GM13977 (cell line): ENCODE measurements at regions not wholly inside any gene's neighbourhood (a gene's known extent, or its start where the extent isn't known, plus 50 kb on each side); places are given as distances from the start of the nearest gene placed in this dataset.
"Not testable (repeated sequence)": the region's sequence is repeated elsewhere in the genome, so short reads cannot be mapped to it uniquely, and the experiment has no call there.

Source experiments
- DNase-seq: peaks from one replicate; pipeline ENCODE4 v3.0.0; 2012; ENCODE audit warnings: low spot score
- in situ Hi-C: fragments of 300-500 bp; cut with MboI; formaldehyde crosslinking; loops from one replicate; pipeline ENCODE4 v1.12.0; 2022; ENCODE audit warnings: low sequenced_read_pairs, low pct_unique_long_range_greater_than_20kb, mixed read lengths, inconsistent platforms; ENCODE audit not compliant: unreplicated experiment
- TF ChIP-seq, protein P1 (sequence below): IDR thresholded peaks from 2 replicates; pipeline ENCODE4 v1.5.1; 2012; ENCODE audit warnings: mild to moderate bottlenecking, control low read depth; ENCODE audit not compliant: insufficient read depth; ENCODE audit errors: extremely low read depth, missing control alignments

DNA sequence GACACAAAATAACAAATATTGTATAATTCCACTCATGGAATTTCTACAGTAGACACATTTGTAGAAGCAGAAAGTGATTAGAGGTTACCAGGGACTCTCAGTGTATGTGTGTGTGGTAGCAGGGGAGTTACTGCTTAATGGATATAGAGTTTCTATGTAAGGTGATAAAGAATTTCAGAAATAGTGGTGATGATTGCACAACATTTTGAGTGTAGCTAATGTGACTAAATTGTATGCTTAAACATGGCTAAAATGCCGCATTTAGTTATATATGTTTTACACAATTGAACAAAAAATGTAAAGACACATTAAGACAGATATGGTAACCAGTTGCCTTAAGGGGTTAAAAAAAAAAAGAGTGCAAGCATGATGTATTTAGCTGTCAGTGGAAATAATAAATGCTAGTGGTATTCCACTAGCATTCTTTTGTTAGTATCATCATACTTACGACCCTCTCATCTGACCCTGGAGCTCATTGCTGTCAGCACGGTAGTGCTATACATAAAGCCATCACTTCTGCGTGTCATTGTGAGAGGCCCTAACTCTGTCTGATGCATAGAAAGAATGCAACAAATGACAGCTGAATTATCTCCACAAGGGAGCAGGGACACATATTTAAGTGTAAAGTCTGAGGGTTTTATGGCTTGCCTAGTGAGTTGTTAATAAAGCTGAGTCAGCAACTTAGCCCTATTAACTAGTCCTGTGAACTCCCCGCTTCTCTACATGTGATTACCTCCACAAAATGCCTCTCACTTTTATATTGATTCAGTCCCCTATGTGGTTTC lies 134.1 kb upstream of the RXFP2 start:
- in situ Hi-C loops: no loop called here
- TF ChIP-seq, protein P1, sequence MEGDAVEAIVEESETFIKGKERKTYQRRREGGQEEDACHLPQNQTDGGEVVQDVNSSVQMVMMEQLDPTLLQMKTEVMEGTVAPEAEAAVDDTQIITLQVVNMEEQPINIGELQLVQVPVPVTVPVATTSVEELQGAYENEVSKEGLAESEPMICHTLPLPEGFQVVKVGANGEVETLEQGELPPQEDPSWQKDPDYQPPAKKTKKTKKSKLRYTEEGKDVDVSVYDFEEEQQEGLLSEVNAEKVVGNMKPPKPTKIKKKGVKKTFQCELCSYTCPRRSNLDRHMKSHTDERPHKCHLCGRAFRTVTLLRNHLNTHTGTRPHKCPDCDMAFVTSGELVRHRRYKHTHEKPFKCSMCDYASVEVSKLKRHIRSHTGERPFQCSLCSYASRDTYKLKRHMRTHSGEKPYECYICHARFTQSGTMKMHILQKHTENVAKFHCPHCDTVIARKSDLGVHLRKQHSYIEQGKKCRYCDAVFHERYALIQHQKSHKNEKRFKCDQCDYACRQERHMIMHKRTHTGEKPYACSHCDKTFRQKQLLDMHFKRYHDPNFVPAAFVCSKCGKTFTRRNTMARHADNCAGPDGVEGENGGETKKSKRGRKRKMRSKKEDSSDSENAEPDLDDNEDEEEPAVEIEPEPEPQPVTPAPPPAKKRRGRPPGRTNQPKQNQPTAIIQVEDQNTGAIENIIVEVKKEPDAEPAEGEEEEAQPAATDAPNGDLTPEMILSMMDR: no peak
- no peak for DNase-seq

DNA sequence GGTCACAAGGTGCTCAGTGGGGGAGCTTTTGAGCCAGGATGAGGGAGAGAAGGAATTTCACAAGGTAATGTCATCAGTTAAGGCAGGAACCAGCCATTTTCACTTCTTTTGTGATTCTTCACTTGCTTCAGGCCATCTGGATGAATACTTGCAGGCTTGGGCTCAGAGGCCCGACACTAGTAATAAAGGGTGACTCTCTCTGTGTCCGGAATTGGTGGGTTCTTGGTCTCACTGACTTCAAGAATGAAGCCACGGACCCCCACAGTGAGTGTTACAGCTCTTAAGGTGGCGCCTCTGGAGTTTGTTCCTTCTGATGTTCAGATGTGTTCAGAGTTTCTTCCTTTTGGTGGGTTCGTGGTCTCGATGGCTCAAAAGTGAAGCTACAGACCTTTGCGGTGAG lies 131.8 kb upstream of the RXFP2 start:
- in situ Hi-C loops, DNase-seq: not testable (repeated sequence)

DNA sequence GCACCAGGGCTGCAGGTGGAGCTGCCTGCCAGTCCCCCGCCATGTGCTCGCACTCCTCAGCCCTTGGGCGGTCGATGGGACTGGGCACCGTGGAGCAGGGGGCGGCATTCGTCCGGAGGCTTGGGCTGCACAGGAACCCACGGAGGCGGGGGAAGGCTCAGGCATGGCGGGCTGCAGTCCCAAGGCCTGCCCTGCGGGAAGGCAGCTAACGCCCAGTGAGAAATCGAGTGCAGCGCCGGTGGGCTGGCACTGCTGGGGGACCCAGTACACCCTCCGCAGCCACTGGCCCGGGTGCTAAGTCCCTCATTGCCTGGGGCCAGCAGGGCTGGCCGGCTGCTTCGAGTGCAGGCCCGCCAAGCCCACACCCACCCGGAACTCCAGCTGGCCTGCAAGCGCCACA lies 130.5 kb upstream of the RXFP2 start:
- DNase-seq, in situ Hi-C loops: not testable (repeated sequence)

DNA sequence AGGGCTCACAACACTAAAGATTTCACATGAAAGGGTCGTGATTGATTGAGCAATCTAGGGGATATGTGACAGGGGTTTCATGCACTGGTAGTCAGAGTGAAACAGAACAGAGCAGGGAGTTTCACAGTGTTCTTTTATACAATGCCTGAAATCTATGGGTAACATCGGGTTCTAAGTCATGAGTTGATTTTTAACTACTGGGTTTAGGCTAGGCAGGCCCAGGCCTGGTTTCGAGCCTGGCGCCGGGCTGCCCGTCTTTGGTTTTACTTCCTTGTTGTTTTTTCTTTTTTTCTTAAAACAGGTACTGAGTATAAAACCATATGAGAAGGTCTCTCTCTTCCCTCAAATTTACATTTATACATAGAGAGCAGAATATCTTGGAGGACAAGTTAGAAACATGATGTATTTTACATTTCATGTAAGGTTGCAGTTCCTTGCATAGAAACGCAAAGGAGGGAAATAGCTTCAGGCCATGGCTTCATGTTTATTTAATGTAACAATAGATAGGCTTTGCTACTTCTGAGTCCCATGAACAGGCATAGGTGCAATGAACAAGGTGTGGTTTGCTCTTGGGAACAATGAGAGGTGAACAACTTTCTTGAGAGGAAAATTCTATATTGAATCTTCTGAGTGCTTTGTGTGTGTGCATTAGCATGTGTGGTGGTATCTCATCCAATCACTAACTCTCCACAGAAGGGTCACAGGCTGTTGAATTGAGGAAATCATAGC lies 128.9 kb upstream of the RXFP2 start:
- in situ Hi-C loops: no loop called here
- TF ChIP-seq, protein P1: no peak
- no peak for DNase-seq

DNA sequence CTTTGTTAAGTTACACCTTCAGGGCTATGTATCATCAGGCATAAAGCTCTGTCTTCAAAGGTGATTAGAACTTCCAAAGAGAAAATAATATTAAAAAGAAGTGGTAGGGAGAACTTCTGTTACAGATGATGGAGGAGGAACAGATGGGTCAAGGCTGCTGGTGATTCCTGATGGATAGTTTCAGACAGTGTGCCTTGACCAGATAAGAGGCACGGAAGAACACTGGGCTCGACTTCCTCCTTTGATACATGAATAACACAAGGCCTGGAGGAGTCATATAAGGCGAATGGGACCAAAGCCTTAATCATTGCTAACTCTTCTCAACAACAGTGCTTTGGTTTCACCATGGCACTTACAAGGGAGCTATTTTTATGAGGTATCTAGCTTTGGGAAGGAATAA lies 128.1 kb upstream of the RXFP2 start:
- no peak for DNase-seq
- in situ Hi-C loops: no loop called here
- TF ChIP-seq, protein P1: no peak

DNA sequence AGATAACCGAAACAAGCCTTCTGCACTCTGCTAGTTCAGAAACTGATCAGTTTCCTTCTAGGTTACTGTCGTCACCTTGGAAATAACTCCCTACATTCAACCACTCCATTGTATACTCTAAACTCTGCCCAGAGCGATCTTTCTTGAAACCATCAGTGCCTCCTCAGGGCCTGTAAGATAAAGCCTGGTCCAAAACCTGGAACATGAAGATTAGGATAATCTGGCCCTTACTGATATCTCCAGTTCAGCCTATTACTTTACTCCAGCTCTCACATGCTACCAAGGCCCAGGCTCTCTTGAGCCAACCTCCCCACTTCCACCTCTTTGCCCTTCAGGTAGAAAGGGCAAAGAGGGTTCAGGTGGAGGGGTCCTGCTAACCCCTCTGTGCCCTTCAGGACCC lies 125.3 kb upstream of the RXFP2 start:
- DNase-seq: no peak
- in situ Hi-C loops: no loop called here
- TF ChIP-seq, protein P1: no peak

DNA sequence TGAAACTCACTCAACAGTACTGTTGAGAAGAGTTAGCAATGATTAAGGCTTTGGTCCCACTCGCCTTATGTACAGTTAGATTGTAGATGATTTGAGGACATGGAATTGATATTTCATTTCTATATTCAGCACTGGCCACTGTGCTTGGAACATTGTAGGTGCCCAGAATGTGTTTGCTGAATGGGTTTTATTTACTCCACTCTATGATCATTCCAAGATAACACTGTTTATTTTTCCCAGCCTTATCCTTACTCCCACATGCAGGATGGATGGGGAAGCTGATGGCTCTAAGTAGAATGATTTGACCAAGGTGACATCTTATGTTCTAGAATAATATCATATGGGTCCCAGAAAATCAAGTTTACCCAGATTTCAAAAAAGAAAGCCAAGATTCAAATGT lies 124.6 kb upstream of the RXFP2 start:
- no peak for DNase-seq
- in situ Hi-C loops: no loop called here
- TF ChIP-seq, protein P1: no peak
